Liver (tissue), 8 donors: ENCODE measurements at regions not wholly inside any gene's neighbourhood (a gene's known extent, or its start where the extent isn't known, plus 50 kb on each side); places are given as distances from the start of the nearest gene placed in this dataset.

Experiments
- DNase-seq: peaks from one replicate; pipeline ENCODE4 v3.0.0-alpha.2; 2017; ENCODE audit warnings: low spot score
- H3K27ac ChIP-seq, 2 donors: one replicate each; pipeline ENCODE4 v1.7.0; 2013; ENCODE audit warnings: inconsistent platforms in 2 of 2, low read length in 2 of 2, control low read depth in 1 of 2, low read depth in 1 of 2, mild to moderate bottlenecking in 1 of 2
- H3K27me3 ChIP-seq, 4 donors: one replicate each; pipeline versions ENCODE4 v1.6.1 to v1.7.0; 2013; ENCODE audit warnings: low read length in 3 of 4, inconsistent platforms in 1 of 4, mild to moderate bottlenecking in 1 of 4, moderate library complexity in 1 of 4; ENCODE audit not compliant: control insufficient read depth in 4 of 4, insufficient read depth in 4 of 4
- H3K36me3 ChIP-seq, 4 donors: one replicate each; pipeline versions ENCODE4 v1.6.1 to v1.7.0; 2013; ENCODE audit warnings: low read length in 3 of 4, mild to moderate bottlenecking in 3 of 4, low read depth in 1 of 4, moderate library complexity in 1 of 4; ENCODE audit not compliant: control insufficient read depth in 4 of 4, insufficient read depth in 3 of 4
- H3K4me1 ChIP-seq, 4 donors: one replicate each; pipeline versions ENCODE4 v1.6.1 to v1.7.0; 2013; ENCODE audit warnings: low read length in 3 of 4, mild to moderate bottlenecking in 3 of 4, moderate library complexity in 1 of 4; ENCODE audit not compliant: control insufficient read depth in 4 of 4, insufficient read depth in 4 of 4
- H3K4me3 ChIP-seq, 3 donors: one replicate each; pipeline versions ENCODE4 v1.6.1 to v1.7.0; 2013; ENCODE audit warnings: low read length in 3 of 3, control low read depth in 1 of 3, low read depth in 1 of 3, mild to moderate bottlenecking in 1 of 3
- H3K9ac ChIP-seq, 2 donors: one replicate each; pipeline ENCODE4 v1.7.0; 2013; ENCODE audit warnings: low read length in 2 of 2, mild to moderate bottlenecking in 2 of 2, moderate library complexity in 2 of 2, control low read depth in 1 of 2, low read depth in 1 of 2
- H3K9me3 ChIP-seq, 4 donors: one replicate each; pipeline versions ENCODE4 v1.6.1 to v1.7.0; 2013; ENCODE audit warnings: low read length in 3 of 4; ENCODE audit not compliant: control insufficient read depth in 4 of 4
- EGR1 ChIP-seq, 2 donors: IDR thresholded peaks; 2 replicates each; pipeline ENCODE4 v1.6.1; 2016 to 2018; ENCODE audit warnings: antibody characterized with exemption in 2 of 2, low read depth in 2 of 2
- FOXA1 ChIP-seq: IDR thresholded peaks from 2 replicates; pipeline ENCODE4 v1.6.1; 2016; ENCODE audit warnings: antibody characterized with exemption
- FOXA2 ChIP-seq: IDR thresholded peaks from 2 replicates; pipeline ENCODE4 v1.6.1; 2016; ENCODE audit warnings: antibody characterized with exemption
- GABPA ChIP-seq, 2 donors: IDR thresholded peaks in 1 of 2; conservative IDR thresholded peaks in 1 of 2; 2 replicates each; pipeline ENCODE4 v1.6.1; 2016; ENCODE audit warnings: antibody characterized with exemption in 2 of 2, mild to moderate bottlenecking in 1 of 2, moderate library complexity in 1 of 2
- HNF4A ChIP-seq, 2 donors: conservative IDR thresholded peaks; 2 replicates each; pipeline ENCODE4 v1.6.1; 2016; ENCODE audit warnings: antibody characterized with exemption in 2 of 2, mild to moderate bottlenecking in 2 of 2
- HNF4G ChIP-seq: IDR thresholded peaks from 2 replicates; pipeline ENCODE4 v1.6.1; 2016; ENCODE audit warnings: antibody characterized with exemption
- JUND ChIP-seq, 2 donors: IDR thresholded peaks; 2 replicates each; pipeline ENCODE4 v1.6.1; 2016; ENCODE audit warnings: antibody characterized with exemption in 2 of 2
- NR2F2 ChIP-seq: IDR thresholded peaks from 2 replicates; pipeline ENCODE4 v1.6.1; 2016; ENCODE audit warnings: antibody characterized with exemption
- RAD21 ChIP-seq, 2 donors: IDR thresholded peaks; 2 replicates each; pipeline ENCODE4 v1.6.1; 2016; ENCODE audit warnings: antibody characterized with exemption in 2 of 2, mild to moderate bottlenecking in 2 of 2
- RXRA ChIP-seq, 2 donors: IDR thresholded peaks; 2 replicates each; pipeline ENCODE4 v1.6.1; 2017 to 2018; ENCODE audit warnings: antibody characterized with exemption in 2 of 2, mild to moderate bottlenecking in 1 of 2
- SP1 ChIP-seq: IDR thresholded peaks from 2 replicates; pipeline ENCODE4 v1.6.1; 2018; ENCODE audit warnings: antibody characterized with exemption, mild to moderate bottlenecking
- TAF1 ChIP-seq: conservative IDR thresholded peaks from 2 replicates; pipeline ENCODE4 v1.6.1; 2016; ENCODE audit warnings: antibody characterized with exemption, mild to moderate bottlenecking
- WGBS: extraction: QIAGEN DNeasy Blood & Tissue Kit; methylation state at CpG from one replicate; pipeline ENCODE4 v1.1.7; 2013; 5-methylcytosine and 5-hydroxymethylcytosine counted together
- TF ChIP-seq, protein P1 (sequence below): fragments of 150-350 bp; IDR thresholded peaks from 2 replicates; pipeline ENCODE4 v1.5.1; 2017; ENCODE audit warnings: improper control_type of control experiment, low read depth, low read length; ENCODE audit not compliant: missing input control
- TF ChIP-seq, protein P2 (sequence below): IDR thresholded peaks from 2 replicates; pipeline ENCODE4 v1.6.1; 2016; ENCODE audit warnings: antibody characterized with exemption
- TF ChIP-seq, protein P3 (sequence below): IDR thresholded peaks from 2 replicates; pipeline ENCODE4 v1.6.1; 2016; ENCODE audit warnings: antibody characterized with exemption, mild to moderate bottlenecking
- donor health status: healthy.
- donor health status: healthy.
- donor health status: healthy.
- donor health status: healthy.
- donor health status: healthy.

DNA sequence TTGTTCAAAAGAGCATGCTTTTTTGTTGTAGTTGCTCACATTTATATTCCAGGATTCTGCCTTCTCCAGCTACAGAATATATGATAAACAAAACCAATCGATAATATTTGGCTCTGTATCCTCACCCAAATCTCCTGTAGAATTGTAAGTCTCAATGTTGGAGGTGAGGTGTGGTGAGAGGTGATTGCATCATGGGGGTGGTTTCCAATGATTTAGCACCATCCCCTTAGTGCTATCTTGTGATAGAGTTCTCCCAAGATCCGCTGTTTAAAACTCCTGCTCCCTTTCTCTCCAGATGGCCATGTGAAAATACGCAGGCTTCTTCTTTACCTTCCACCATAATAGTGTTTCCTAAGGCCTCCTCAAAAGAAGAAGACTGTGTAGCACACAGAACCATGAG, 98.7 kb upstream of the SCN7A start:
- peaks cover 0 to 7% (median 2%) of the 10 kb centered on the region in 4 donors for H3K9me3 ChIP-seq
- no peak for DNase-seq
- no peaks in the 10 kb centered on the region for H3K36me3 ChIP-seq
- H3K4me3 ChIP-seq: no peak overlapping the region
- no peak overlapping the region for H3K27ac ChIP-seq
- no peaks in the 10 kb centered on the region for H3K27me3 ChIP-seq
- H3K4me1 ChIP-seq: no peaks in the 10 kb centered on the region
- TF ChIP-seq HNF4G (no peak), RXRA (IDR thresholded peaks at IDR 0.05) (no peak), HNF4A (conservative IDR thresholded peaks at IDR 0.05) (no peak), EGR1 (IDR thresholded peaks at IDR 0.05; ENCODE audit: low read depth in 2 of 2) (no peak), NR2F2 (no peak)
- TF ChIP-seq, protein P1, sequence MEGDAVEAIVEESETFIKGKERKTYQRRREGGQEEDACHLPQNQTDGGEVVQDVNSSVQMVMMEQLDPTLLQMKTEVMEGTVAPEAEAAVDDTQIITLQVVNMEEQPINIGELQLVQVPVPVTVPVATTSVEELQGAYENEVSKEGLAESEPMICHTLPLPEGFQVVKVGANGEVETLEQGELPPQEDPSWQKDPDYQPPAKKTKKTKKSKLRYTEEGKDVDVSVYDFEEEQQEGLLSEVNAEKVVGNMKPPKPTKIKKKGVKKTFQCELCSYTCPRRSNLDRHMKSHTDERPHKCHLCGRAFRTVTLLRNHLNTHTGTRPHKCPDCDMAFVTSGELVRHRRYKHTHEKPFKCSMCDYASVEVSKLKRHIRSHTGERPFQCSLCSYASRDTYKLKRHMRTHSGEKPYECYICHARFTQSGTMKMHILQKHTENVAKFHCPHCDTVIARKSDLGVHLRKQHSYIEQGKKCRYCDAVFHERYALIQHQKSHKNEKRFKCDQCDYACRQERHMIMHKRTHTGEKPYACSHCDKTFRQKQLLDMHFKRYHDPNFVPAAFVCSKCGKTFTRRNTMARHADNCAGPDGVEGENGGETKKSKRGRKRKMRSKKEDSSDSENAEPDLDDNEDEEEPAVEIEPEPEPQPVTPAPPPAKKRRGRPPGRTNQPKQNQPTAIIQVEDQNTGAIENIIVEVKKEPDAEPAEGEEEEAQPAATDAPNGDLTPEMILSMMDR: no peak
- TF ChIP-seq, protein P2, sequence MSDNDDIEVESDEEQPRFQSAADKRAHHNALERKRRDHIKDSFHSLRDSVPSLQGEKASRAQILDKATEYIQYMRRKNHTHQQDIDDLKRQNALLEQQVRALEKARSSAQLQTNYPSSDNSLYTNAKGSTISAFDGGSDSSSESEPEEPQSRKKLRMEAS: no peak
- no peak overlapping the region for H3K9ac ChIP-seq
- 90% methylated on average over 3 of the region's 3 CpGs for WGBS

DNA sequence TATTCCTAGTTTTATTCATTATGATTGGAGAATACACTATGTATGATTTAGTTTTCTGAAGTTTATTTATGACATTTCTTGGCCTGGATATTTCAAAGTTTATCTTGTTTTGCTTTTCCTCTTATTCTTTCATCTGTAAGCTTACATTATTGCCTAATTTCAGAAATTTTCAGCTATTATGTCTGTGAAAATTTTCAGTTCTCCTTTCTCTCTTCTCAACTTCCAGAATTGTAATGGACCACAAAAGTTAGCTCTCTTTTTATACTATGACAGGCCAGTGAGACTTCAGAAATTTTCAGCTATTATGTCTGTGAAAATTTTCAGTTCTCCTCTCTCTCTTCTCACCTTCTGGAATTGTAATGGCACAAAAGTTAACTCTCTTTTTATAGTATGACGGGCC, 97.2 kb upstream of the SCN7A start:
- H3K36me3 ChIP-seq: no peaks in the 10 kb centered on the region
- no peak overlapping the region for H3K4me3 ChIP-seq

DNA sequence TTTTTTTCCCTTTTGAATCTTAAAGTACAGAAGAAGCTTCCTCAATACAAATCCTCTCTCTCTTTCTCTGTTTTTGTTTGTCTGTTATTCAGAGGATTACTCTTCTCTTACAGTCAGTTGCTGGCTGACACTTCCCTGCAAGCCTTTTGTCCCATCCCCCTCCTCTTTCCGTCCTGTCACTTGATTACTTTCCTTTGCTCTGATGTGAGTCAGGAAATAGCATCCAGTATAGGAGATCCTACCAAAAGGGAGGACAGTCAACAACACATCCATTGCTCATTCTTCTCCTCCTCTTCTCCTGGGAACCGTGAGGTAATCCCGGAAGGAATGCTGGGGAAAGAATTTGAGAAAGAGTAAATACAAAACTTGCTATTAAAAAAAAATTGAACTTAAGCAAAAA, 79.3 kb upstream of the SCN7A start:
- no peak overlapping the region for H3K27ac ChIP-seq
- TF ChIP-seq, protein P3, sequence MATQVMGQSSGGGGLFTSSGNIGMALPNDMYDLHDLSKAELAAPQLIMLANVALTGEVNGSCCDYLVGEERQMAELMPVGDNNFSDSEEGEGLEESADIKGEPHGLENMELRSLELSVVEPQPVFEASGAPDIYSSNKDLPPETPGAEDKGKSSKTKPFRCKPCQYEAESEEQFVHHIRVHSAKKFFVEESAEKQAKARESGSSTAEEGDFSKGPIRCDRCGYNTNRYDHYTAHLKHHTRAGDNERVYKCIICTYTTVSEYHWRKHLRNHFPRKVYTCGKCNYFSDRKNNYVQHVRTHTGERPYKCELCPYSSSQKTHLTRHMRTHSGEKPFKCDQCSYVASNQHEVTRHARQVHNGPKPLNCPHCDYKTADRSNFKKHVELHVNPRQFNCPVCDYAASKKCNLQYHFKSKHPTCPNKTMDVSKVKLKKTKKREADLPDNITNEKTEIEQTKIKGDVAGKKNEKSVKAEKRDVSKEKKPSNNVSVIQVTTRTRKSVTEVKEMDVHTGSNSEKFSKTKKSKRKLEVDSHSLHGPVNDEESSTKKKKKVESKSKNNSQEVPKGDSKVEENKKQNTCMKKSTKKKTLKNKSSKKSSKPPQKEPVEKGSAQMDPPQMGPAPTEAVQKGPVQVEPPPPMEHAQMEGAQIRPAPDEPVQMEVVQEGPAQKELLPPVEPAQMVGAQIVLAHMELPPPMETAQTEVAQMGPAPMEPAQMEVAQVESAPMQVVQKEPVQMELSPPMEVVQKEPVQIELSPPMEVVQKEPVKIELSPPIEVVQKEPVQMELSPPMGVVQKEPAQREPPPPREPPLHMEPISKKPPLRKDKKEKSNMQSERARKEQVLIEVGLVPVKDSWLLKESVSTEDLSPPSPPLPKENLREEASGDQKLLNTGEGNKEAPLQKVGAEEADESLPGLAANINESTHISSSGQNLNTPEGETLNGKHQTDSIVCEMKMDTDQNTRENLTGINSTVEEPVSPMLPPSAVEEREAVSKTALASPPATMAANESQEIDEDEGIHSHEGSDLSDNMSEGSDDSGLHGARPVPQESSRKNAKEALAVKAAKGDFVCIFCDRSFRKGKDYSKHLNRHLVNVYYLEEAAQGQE: no peak
- TF ChIP-seq FOXA2: no peak
- no peak for TF ChIP-seq RXRA (IDR thresholded peaks at IDR 0.05)
- TF ChIP-seq SP1: no peak
- TF ChIP-seq RAD21 (IDR thresholded peaks at IDR 0.05): no peak
- no peak for TF ChIP-seq HNF4A (conservative IDR thresholded peaks at IDR 0.05)
- no peak for TF ChIP-seq FOXA1
- no peak for TF ChIP-seq JUND (IDR thresholded peaks at IDR 0.05)
- no peaks in the 10 kb centered on the region for H3K9me3 ChIP-seq
- no peak overlapping the region for H3K9ac ChIP-seq
- H3K4me3 ChIP-seq: no peak overlapping the region
- 26% methylated on average over 3 of the region's 3 CpGs for WGBS
- H3K4me1 ChIP-seq: no peaks in the 10 kb centered on the region
- no peaks in the 10 kb centered on the region for H3K27me3 ChIP-seq
- DNase-seq: no peak
- H3K36me3 ChIP-seq: no peaks in the 10 kb centered on the region

More for the DNA sequence above, 97.2 kb upstream of the SCN7A start:
- DNase-seq: no peak
- no peak overlapping the region for H3K27ac ChIP-seq
- TF ChIP-seq, protein P2: no peak
- TF ChIP-seq TAF1 (no peak), GABPA (IDR thresholded peaks at IDR 0.05 in 1 of 2, conservative IDR thresholded peaks at IDR 0.05 in 1 of 2) (no peak), HNF4G (no peak), SP1 (no peak), NR2F2 (no peak), RXRA (IDR thresholded peaks at IDR 0.05) (no peak)
- TF ChIP-seq, protein P3: no peak
- 0% methylated on average over 1 of the region's 1 CpG for whole genome bisulfite sequencing
- no peak overlapping the region for H3K9ac ChIP-seq
- no peaks in the 10 kb centered on the region for H3K9me3 ChIP-seq
- no peaks in the 10 kb centered on the region for H3K4me1 ChIP-seq
- no peaks in the 10 kb centered on the region for H3K27me3 ChIP-seq
